IPS-20b (cell line): ENCODE measurements at regions not wholly inside any gene's neighbourhood (a gene's known extent, or its start where the extent isn't known, plus 50 kb on each side); places are given as distances from the start of the nearest gene placed in this dataset.

Experiments
- H3K27ac ChIP-seq: one replicate; pipeline ENCODE4 v1.5.1; 2013; ENCODE audit warnings: low read length
- H3K27me3 ChIP-seq: 2 replicates; pipeline ENCODE4 v1.6.1; 2013; ENCODE audit warnings: mild to moderate bottlenecking, low read length, inconsistent platforms; ENCODE audit not compliant: insufficient read depth
- H3K36me3 ChIP-seq: 2 replicates; pipeline ENCODE4 v1.6.1; 2013; ENCODE audit warnings: low read depth, mild to moderate bottlenecking, inconsistent platforms, low read length, moderate library complexity; ENCODE audit not compliant: insufficient read depth
- H3K4me1 ChIP-seq: 2 replicates; pipeline ENCODE4 v1.6.1; 2013; ENCODE audit warnings: mild to moderate bottlenecking, control low read depth, inconsistent platforms, low read length, moderate library complexity; ENCODE audit not compliant: insufficient read depth
- H3K4me3 ChIP-seq: 2 replicates; pipeline ENCODE4 v1.5.1; 2013; ENCODE audit warnings: mild to moderate bottlenecking, low read length, inconsistent platforms
- H3K9ac ChIP-seq: 2 replicates; pipeline ENCODE4 v1.6.1; 2013; ENCODE audit warnings: low read depth, mild to moderate bottlenecking, inconsistent platforms, low read length, moderate library complexity
- H3K9me3 ChIP-seq: 2 replicates; pipeline ENCODE4 v1.6.1; 2013; ENCODE audit warnings: mild to moderate bottlenecking, low read depth, low read length, inconsistent platforms; ENCODE audit not compliant: insufficient read depth

- Histone ChIP-seq H3K9me3 (no peaks in the 10 kb centered on the region), H3K36me3 (no peaks in the 10 kb centered on the region), H3K27me3 (no peaks in the 10 kb centered on the region), H3K4me3 (no peak overlapping the region), H3K4me1 (no peaks in the 10 kb centered on the region), H3K27ac (no peak overlapping the region), H3K9ac (no peak overlapping the region)
These were observed 199.2 kb downstream of the KCNS3 start for GRCh38 chr2:18077704-18078103.

- Histone ChIP-seq H3K4me3 (no peak overlapping the region), H3K9ac (no peak overlapping the region), H3K9me3 (no peaks in the 10 kb centered on the region), H3K36me3 (no peaks in the 10 kb centered on the region), H3K27me3 (no peaks in the 10 kb centered on the region), H3K27ac (no peak overlapping the region), H3K4me1 (no peaks in the 10 kb centered on the region)
These were observed 198.8 kb downstream of the KCNS3 start for GRCh38 chr2:18077231-18077630.

- Histone ChIP-seq H3K4me1 (no peaks in the 10 kb centered on the region), H3K27me3 (no peaks in the 10 kb centered on the region), H3K4me3 (no peak overlapping the region), H3K9ac (no peak overlapping the region), H3K36me3 (no peaks in the 10 kb centered on the region), H3K9me3 (no peaks in the 10 kb centered on the region), H3K27ac (no peak overlapping the region)
These were observed 196.0 kb downstream of the KCNS3 start for GRCh38 chr2:18074476-18074875.

- Histone ChIP-seq H3K27ac (no peak overlapping the region), H3K4me3 (no peak overlapping the region), H3K36me3 (no peaks in the 10 kb centered on the region), H3K4me1 (no peaks in the 10 kb centered on the region), H3K9ac (no peak overlapping the region), H3K9me3 (no peaks in the 10 kb centered on the region), H3K27me3 (no peaks in the 10 kb centered on the region)
These were observed 195.1 kb downstream of the KCNS3 start for GRCh38 chr2:18073601-18074000.

- Histone ChIP-seq H3K36me3 (no peaks in the 10 kb centered on the region), H3K4me3 (no peak overlapping the region), H3K9ac (no peak overlapping the region), H3K9me3 (no peaks in the 10 kb centered on the region), H3K4me1 (no peaks in the 10 kb centered on the region), H3K27ac (no peak overlapping the region), H3K27me3 (no peaks in the 10 kb centered on the region)
These were observed 189.3 kb downstream of the KCNS3 start for GRCh38 chr2:18067588-18068384.

GRCh38 chr2:18066894-18067293, 188.4 kb downstream of the KCNS3 start:
- H3K4me3 ChIP-seq = no peak overlapping the region
- no peaks in the 10 kb centered on the region for H3K36me3 ChIP-seq
- no peak overlapping the region for H3K27ac ChIP-seq
- H3K27me3 ChIP-seq = no peaks in the 10 kb centered on the region
- H3K9ac ChIP-seq = no peak overlapping the region
- H3K9me3 ChIP-seq = no peaks in the 10 kb centered on the region
- no peaks in the 10 kb centered on the region for H3K4me1 ChIP-seq

- Histone ChIP-seq H3K27me3 (no peaks in the 10 kb centered on the region), H3K27ac (no peak overlapping the region), H3K9ac (no peak overlapping the region), H3K4me3 (no peak overlapping the region), H3K9me3 (no peaks in the 10 kb centered on the region), H3K4me1 (no peaks in the 10 kb centered on the region), H3K36me3 (no peaks in the 10 kb centered on the region)
These were observed 187.6 kb downstream of the KCNS3 start for GRCh38 chr2:18066066-18066465.

GRCh38 chr2:18065249-18065648, 186.8 kb downstream of the KCNS3 start:
- Histone ChIP-seq H3K27ac (no peak overlapping the region), H3K4me1 (no peaks in the 10 kb centered on the region), H3K9me3 (no peaks in the 10 kb centered on the region), H3K27me3 (no peaks in the 10 kb centered on the region), H3K9ac (no peak overlapping the region), H3K4me3 (no peak overlapping the region), H3K36me3 (no peaks in the 10 kb centered on the region)

GRCh38 chr2:18063826-18064470, 185.5 kb downstream of the KCNS3 start:
- Histone ChIP-seq H3K4me1 (no peaks in the 10 kb centered on the region), H3K27ac (no peak overlapping the region), H3K9ac (no peak overlapping the region), H3K36me3 (no peaks in the 10 kb centered on the region), H3K9me3 (no peaks in the 10 kb centered on the region), H3K4me3 (no peak overlapping the region), H3K27me3 (no peaks in the 10 kb centered on the region)

GRCh38 chr2:18062892-18063291, 184.4 kb downstream of the KCNS3 start:
- no peaks in the 10 kb centered on the region for H3K36me3 ChIP-seq

GRCh38 chr2:18061717-18062116, 183.2 kb downstream of the KCNS3 start:
- no peak overlapping the region for H3K4me3 ChIP-seq
- no peaks in the 10 kb centered on the region for H3K9me3 ChIP-seq
- no peak overlapping the region for H3K27ac ChIP-seq
- no peak overlapping the region for H3K9ac ChIP-seq
- H3K36me3 ChIP-seq = no peaks in the 10 kb centered on the region
- no peaks in the 10 kb centered on the region for H3K27me3 ChIP-seq
- H3K4me1 ChIP-seq = no peaks in the 10 kb centered on the region

More at GRCh38 chr2:18062892-18063291, 184.4 kb downstream of the KCNS3 start:
- Histone ChIP-seq H3K27me3 (no peaks in the 10 kb centered on the region), H3K4me1 (no peaks in the 10 kb centered on the region), H3K9me3 (no peaks in the 10 kb centered on the region), H3K9ac (no peak overlapping the region), H3K4me3 (no peak overlapping the region), H3K27ac (no peak overlapping the region)

GRCh38 chr2:18057657-18058056, 179.2 kb downstream of the KCNS3 start:
- H3K27me3 ChIP-seq = no peaks in the 10 kb centered on the region
- H3K36me3 ChIP-seq = no peaks in the 10 kb centered on the region
- no peak overlapping the region for H3K9ac ChIP-seq
- no peak overlapping the region for H3K4me3 ChIP-seq
- no peaks in the 10 kb centered on the region for H3K9me3 ChIP-seq
- H3K4me1 ChIP-seq = no peaks in the 10 kb centered on the region
- H3K27ac ChIP-seq = no peak overlapping the region
